ENCODE measurements at regions not wholly inside any gene's neighbourhood (a gene's known extent, or its start where the extent isn't known, plus 50 kb on each side); places are given as distances from the start of the nearest gene placed in this dataset.

DNA sequence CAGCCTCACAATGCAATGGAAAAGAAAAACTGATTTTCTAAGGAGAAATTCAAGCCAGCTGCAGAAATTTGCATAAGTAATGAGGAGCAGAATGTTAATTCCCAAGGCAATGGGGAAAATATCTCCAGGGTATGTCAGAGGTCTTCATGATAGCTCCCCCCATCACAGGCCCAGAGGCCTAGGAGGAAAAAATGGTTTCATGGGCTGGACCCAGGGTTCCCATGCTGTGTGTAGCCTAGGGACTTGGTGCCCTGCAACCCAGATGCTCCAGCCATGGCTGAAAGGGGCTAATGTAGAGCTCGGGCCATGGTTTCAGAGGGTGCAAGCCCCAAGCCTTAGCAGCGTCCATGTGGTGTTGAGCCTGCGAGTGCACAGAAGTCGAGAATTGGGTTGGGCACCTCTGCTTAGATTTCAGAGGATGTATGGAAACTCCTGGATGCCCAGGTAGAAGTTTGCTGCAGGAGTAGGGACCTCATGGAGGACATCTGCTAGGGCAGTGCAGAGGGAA, 53.5 kb upstream of the TEX13C start:
- TF ChIP-seq, protein P1, sequence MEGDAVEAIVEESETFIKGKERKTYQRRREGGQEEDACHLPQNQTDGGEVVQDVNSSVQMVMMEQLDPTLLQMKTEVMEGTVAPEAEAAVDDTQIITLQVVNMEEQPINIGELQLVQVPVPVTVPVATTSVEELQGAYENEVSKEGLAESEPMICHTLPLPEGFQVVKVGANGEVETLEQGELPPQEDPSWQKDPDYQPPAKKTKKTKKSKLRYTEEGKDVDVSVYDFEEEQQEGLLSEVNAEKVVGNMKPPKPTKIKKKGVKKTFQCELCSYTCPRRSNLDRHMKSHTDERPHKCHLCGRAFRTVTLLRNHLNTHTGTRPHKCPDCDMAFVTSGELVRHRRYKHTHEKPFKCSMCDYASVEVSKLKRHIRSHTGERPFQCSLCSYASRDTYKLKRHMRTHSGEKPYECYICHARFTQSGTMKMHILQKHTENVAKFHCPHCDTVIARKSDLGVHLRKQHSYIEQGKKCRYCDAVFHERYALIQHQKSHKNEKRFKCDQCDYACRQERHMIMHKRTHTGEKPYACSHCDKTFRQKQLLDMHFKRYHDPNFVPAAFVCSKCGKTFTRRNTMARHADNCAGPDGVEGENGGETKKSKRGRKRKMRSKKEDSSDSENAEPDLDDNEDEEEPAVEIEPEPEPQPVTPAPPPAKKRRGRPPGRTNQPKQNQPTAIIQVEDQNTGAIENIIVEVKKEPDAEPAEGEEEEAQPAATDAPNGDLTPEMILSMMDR (IDR thresholded peaks at IDR 0.05): no peak
- TF ChIP-seq EZH2phosphoT487 (IDR thresholded peaks at IDR 0.05): no peak

Data from neural progenitor cell (in vitro differentiated cells).